HG03521 (cell line): ENCODE measurements at regions not wholly inside any gene's neighbourhood (a gene's known extent, or its start where the extent isn't known, plus 50 kb on each side); places are given as distances from the start of the nearest gene placed in this dataset.

Source experiments
- ATAC-seq: cut with Tn5 transposase; IDR thresholded peaks from one replicate; pipeline ENCODE4 v1.9.1; 2021; ENCODE audit warnings: mild to moderate bottlenecking, moderate library complexity; ENCODE audit not compliant: unreplicated experiment

DNA sequence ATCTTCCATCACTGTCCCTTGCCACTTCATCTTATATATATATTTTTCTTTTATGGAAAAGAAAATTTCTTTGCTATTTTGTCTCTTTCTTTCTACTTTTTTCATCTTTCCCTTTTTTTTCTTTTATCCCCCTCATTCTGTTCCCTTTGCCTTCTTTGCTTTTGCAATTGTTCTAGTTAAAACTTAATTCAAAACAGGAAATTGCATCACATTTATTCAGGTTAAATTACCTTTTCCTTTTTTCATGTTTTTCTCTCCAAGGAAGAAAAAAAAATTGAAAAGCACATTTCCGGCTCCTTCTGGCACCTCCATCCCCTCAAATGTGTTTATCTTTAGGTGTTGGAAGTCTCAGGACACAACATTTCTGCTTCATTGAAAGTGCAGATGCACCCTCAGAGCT is 176.9 kb downstream of the FGF1 start:
- no peak for ATAC-seq

DNA sequence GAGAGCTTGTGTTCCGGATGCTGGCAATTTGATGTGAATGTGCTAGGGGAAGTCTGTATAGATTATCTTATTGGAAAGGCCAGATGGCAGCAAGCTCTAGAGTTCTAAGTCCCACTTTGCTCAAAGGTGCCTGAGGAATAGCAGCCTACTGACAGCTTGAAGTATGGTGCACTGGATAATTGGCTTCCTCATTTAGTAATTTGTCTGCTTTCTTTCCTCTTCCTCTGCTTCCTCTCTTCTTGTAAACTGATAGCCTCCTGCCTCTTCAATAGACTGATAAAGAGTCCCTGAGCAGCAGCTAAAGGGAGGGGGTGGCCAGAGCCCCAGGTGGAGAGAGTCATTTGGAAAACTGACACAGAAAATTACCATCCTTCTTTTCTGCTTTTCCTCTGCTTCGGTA is 177.3 kb downstream of the FGF1 start:
- no peak for ATAC-seq

DNA sequence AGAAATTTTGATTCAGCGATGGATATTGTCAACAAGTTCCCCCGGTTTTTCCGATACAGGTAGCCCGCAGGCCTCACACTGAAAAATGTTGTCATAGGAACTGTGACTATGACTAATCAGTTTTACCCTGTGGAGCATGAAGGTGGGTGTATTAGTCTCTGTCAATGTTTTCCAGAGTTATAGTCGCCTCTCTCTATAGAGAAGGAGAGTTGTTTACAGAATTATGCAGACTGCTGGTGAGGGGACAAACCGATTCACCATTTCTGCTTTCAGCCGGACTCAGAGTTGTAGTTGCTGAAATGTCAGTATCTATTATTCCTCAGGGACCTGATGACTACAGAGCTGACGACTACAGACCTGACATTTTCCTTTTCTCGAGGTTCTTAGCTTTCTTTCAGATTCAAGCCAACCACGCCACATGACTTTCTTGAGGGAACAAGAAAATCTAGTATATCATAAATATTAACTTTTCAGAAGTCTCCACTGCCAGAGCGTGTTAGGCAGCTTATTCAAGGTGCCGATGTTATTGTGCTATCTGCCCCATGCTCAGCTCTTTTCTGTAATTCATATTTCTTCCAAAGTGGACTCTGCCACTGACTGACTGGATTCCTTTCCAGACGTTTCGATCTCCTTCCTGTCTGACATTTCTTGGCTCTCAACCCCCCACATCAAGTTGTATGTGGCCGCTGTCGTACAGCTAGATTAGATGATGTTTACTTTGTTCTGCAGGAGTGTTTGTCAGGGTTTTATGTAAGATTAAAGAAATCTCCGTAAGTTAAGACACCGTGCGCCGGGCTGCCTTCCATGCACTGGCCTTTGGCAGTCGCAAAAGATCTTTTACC is 178.1 kb downstream of the FGF1 start:
- no peak for ATAC-seq

DNA sequence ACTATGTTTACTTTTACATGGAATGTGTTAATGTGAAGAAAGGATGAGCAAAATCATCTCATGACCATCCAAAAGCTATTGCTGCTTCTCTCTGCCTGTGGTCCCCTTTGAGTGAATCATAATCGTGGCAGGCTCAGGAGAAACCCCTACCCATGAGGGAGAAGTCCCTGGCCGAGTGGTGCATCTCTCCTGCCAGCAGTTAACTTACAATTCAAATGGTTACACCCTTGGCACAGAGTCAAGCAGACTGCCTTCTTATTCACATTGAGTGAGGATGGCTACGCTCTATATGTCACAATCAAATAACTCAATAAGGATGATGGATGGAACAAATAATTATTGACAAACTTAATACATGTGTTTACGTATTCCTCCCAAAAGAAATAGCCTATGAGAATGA is 179.1 kb downstream of the FGF1 start:
- no peak for ATAC-seq

DNA sequence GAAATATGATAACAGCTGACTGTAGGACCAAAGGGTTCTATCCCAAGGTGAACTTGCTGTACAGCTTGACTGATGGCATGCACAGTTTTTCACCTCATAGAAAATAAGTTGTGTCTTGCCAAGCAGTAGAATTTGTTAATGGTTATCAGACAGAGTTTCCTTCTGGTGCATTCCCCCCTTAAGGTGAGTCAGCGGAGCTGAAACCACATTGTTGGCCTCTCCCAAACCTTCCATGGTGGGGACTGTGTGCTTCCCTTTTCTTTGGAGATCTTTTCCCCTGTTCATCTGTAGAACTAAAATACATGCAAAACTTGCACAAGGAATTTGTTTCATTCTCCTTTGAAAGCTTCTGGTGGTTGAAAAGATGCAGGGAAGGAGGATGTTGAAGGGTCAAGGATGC is 179.8 kb downstream of the FGF1 start:
- no peak for ATAC-seq

DNA sequence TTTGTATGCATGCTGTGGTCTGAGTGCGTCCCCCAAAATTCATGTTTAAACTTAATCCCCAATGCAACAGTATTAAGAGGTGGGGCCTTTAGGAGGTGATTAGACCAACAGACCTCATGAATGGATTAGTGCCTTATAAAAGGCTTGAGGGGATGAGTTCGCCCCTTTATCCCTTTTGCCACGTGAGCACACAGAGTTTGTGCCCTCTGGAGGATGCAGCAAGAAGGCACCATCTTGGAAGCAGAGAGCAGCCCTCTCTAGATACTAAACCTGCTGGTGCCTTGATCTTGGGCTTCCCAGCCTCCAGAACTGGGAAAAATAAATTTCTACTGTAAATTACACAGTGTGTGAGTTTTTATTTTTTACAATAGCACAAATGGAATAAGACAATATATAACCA is 177.1 kb upstream of the SPRY4 start:
- ATAC-seq = no peak

DNA sequence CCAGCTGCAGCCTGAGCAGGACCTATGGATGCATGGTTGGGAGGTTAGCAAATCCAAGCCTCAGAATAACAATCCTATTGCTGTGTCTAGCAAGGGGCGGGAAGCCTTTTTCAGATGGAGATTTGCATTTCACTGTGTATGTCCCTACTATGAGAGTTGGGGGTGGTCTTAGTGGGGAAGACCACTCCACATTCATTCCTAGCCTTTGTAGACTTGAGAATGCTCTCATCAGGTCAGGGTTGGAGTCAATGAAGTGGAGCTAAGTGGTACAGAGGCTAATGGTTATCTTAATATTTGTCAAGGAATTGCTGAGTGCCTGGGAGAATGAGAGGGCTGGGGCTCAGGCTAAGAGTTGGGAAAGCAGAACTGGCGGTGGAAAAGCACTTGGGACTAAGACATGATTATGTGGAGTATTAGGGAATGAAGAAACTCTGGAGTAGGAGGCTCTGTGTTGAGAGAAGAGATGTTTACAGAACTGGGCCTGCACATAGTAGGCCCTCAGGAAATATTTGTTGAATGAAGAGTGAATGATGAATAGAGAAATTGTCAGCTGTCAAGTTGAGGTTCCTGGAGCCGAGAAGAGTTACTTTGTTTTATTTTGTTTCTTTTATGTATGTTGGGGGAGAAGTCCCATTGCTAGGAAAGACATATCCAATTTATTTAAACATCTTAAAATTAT is 175.5 kb upstream of the SPRY4 start:
- ATAC-seq = no peak

DNA sequence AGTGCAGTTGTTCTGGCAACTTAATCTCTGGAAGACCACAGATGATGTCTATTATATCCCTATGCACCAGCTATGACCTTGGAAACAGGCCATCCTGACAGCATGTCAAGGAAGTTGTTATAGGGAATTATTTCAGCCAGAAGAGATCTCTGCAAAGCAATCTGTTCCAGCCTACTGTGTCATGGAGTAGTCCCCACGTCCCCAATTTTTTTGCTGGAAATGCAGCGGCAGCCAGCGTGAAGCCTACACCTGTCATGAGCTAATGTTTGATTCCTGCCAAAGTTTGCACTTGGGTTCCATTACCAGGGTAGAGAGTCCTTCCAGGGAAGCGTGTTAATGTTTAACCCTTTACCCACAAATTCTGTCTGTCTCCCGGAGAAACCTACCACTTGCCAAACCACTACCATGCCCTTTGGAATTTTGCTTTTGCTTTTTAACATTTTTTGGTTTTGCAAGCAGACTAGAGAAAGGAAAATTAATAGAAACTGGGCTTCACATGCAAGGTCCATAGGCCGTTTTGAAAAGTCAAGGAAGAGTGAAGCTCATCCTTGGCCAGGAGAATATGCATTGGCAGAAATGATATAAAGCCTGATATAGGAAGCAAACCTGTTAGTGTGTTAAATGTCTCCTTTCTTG is 174.9 kb upstream of the SPRY4 start:
- ATAC-seq = no peak

DNA sequence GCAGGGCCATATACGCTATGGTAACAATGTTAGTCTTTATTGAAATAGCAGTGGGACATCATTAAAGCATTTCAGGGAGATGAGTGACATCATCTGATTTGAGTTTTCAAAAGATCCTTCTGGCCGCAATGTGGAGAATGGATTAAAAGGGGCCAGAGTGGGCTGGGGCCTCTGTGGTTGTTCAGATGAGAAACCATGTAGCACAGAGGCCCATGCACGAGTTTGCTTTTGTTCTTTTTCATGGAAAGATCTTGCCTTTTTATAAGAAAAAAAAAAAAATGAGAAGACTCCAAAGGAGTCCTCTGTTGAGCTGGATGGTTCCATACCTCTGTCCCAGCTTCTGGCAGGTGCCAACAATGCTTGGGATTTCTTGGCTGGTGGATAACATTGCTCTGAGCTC is 173.5 kb upstream of the SPRY4 start:
- ATAC-seq = no peak

DNA sequence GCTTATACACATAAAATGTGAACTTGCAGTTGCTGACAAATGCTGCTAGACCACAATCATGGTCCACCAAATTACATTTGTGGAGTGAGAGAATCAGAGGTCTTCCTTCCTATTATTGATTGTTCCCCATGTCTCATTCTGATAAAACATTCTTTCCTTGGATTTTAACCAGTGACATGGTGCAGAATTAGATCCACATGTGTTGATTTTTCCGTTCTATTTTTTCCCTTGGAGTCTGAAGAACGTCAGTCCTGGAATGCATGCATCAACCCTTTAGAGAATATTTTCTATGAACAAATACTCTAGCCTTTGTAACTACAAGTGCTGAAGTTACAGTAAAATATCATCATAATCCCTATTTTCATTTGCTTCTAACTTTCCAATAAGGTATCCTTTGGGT is 170.7 kb upstream of the SPRY4 start:
- ATAC-seq = no peak

DNA sequence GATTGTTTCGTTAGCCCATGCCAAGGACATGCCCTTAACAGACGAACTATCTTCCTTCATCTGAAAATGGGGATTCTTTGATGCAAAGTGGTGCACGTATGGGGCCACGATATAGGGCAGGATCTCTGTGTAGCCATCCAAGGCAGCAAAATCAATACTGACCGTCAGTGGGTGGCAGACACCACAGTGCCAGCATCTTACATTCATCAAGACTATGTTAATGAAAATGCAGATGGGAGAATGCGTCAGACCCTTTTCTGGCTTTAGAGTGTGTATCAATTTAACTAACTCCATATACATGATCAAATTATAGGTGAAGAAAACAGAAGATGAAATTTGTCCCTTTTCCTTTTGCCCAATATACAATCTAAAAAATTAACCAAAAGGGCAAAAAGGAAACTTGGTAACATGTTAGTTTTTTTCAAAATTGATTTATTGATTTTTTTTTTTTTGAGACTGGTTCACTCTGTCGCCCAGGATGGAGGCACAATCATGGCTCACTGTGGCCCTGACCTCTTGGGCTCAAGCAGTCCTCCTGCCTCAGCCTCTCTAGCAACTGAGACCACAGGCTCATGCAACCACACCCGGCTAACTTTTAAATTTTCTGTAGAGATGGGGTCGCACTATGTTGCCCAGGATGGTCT is 169.2 kb upstream of the SPRY4 start:
- ATAC-seq = no peak

DNA sequence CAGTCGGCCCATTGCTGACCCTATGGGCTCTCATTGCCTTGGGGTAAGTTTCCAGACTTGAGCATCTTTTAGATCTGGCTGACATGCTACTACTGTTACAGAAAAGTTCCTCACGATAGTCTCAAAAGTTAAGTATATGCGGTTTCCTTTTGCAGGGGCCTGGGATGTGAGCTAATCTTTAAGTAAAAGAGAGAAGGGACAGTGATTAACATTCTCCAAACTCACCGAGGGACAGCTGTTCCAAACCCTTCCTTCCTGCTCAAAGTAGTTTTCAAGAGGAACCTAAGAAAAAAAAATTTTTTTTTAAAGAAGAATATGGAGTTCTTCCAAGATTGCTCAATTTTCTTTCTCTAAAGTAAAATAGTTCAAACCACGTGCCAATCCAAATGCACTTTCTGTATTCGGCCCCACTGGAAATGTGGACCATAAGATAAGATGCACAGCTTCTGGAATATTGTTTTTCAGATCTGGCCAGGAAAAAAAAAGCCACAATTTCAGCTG is 168.0 kb upstream of the SPRY4 start:
- no peak for ATAC-seq

DNA sequence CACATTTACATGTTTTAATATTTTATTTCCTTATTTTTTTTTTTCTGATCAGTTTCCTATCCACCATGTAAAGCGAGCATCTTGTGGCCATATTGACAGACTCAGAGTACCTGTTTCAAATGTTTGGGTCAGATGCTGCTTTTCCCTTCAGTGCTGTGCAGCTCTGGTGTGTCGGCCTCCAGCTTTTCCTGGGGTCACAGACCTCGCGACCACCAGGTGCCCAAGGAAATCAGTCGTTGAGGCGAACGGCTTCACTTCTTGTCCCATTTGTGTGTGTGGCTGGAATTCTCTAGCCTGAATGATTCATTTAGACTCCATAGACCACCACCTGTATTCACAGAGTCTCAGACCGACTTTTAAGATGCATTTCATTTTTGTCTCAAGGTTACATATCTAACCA is 166.9 kb upstream of the SPRY4 start:
- no peak for ATAC-seq

DNA sequence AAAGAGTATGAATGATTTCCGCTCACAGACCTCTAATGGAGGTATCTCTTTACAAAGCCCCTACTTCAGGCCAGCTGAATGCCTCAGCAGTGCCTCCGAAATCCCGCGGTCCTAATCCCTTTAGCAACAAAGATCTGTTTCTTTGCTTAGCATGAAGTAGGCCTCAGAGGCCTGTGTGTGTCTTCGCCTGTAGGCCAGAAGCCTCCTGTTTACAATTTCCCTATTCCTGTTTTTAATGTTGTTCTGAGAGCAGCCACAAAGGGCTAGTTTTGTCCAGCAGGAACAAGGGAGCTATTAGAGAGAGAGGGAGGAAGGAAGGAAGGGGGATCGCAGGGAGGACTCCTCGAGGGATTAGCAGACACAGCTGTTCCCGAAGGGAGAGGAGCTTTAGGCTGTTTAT is 166.4 kb upstream of the SPRY4 start:
- ATAC-seq = no peak

DNA sequence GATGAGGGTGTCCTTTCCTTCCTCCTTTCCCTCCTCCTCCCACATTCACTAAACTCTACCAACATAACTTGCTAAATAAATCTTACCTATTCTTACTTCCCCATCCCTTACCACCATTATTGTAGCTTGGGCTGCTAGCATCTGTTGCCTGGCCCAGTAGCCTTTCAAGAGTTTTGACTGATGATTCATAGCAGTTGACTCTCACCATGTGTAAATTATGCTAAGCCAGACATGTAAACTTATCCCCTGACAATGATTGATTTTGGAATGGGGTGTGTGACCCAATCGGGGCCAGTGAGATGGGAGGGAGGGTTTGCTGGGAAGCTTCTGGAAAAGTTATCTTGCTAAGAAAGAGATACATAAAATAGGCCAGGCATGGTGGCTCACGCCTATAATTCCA is 161.8 kb upstream of the SPRY4 start:
- ATAC-seq = no peak

DNA sequence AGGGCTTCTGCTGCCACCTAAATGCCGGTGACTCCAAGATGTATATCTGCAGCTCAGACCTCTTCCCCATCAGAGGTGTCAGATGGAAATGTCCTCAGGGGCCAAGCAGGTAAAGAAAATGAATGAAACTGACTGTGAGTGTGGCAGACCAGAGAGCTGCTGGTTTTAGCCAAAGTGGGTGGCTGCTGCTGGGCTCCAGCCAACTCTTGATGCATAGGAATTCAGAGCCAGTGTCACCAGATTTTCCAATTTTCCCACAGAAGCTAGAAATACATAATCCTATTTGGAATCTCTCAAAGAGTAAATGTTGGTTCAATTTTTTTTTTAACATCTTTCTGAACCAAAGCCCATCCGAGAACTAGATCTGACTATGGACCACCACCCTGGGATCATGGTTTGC is 161.2 kb upstream of the SPRY4 start:
- ATAC-seq = no peak

DNA sequence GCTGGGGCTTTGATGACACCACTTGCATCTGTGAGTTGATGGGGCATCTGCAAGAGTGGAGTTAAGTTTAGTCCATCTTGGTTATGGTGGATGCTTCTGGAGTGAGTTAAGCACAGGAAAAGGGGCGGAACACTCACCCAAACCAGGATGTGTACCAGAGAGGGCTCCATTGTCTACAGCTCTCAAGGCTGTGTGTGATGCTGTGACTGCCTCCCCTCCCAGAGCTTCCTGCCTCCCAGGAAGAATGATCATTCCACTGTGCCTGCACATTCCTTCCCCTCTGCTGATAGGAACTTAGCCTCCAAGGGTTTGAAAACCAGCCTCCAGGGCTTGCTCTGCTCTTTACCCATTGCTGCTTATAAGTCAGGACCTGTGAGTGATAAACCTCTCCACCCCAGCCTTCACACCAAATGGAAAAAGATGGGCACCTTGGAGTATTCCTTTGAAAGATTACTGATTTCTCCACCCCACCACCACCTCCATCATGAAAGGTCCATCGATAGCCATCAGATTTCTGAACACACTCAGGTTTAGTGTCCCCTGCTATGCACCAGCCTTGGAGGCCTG is 160.1 kb upstream of the SPRY4 start:
- no peak for ATAC-seq

DNA sequence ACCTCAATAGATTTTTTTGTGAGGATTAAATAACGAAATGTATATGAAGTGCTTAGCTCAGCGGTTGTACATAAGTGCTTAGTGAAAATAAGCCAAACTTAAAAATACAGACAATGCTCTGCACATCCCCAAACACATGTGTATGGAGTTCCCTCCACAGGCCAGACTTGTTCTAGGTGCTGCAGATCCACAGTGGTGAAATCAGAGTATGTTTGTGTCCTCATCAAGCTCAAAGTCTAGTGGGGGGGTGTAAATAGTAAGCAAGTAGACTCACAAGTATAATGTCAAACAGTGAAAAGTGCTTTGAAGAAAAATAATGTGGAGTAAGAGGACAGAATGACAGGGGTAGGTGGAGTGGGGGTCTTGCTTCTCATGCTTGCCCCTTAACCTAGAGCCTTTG is 157.4 kb upstream of the SPRY4 start:
- no peak for ATAC-seq

DNA sequence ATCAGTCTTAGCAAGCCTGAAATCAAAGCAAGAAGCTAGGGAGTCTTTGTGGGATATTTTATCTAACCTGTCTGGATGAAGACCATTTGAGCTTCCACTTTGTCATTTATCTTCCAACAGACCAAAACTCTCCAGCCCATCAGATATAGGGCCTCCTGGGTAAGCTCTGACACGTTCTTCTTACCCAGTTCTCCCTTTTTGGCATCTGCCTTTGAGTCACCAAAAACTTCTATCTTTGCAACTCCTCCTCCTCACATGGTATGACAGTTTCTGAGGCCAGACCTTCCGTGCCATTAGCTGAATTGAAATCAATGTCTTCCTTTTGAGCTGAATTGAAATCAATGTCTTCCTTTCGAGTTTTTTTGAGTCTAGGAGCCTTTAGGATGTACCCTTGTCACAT is 156.6 kb upstream of the SPRY4 start:
- ATAC-seq = no peak

DNA sequence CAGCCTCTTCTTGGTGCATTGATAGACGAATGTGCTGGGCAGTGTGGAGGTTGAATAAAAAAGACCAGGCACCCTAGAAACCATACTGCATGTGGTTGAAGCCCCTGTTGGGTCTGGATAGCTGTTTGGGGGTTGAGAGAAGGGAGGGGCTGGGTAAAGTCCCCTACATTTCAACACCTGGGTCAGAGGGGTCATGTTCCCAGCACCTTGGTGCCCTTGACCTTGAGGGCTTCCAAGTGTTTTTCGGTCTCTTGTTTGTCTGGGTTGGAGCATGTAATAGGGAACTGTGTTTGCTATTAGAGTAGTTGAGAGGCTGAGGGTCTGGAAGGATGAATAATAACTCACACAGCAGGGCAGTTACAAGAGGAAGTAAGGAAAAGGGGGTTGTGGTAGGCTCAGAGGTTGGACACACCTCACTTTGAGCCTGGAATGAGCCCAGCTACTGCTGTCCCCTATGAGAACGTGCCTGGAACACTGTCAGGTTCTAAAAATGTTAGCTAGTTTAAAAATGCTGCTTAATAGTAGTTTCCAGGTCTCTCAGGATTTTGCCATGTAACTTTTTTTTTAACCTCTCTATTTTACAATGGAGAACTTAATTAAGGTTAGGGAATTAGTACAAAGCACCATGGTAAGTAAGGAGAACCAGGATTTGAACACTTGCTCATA is 155.2 kb upstream of the SPRY4 start:
- ATAC-seq = no peak

DNA sequence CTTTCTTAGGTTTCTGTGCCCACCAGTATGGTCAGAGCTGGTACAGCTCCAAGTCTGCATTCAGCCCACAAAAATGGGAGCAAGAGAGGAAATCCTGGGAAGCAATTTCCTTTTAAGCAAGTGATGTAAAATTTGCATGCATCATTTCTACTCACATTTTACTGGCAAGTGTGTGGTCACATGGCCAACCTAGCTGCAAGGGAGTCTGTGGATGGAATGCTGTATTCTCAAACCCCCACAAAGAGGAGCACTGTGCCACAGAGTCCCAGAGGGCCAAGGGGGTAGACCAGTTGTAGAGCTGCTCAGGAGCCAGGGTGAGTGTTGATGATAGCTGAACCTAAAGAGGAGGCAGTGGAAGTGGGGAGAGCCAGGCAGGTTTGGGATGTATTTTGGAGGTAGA is 154.3 kb upstream of the SPRY4 start:
- no peak for ATAC-seq
